ENCODE measurements at regions not wholly inside any gene's neighbourhood (a gene's known extent, or its start where the extent isn't known, plus 50 kb on each side); places are given as distances from the start of the nearest gene placed in this dataset.

- TF ChIP-seq SUZ12 (IDR thresholded peaks at IDR 0.05) (no peak), LEF1 (IDR thresholded peaks at IDR 0.05; ENCODE audit: borderline replicate concordance) (no peak), TARDBP (IDR thresholded peaks at IDR 0.05) (no peak), SP1 (IDR thresholded peaks at IDR 0.05) (no peak), ARNT (IDR thresholded peaks at IDR 0.05) (no peak)
These were observed 105.8 kb upstream of the OTOS start for GRCh38 chr2:240246173-240246820.
